DND-41 (cell line): ENCODE measurements at regions not wholly inside any gene's neighbourhood (a gene's known extent, or its start where the extent isn't known, plus 50 kb on each side); places are given as distances from the start of the nearest gene placed in this dataset.

Experiments
- EZH2 ChIP-seq: IDR thresholded peaks from 3 replicates; pipeline ENCODE4 v1.6.1; 2012; ENCODE audit warnings: borderline replicate concordance, low read depth, mild to moderate bottlenecking, moderate library complexity, low read length, inconsistent platforms; ENCODE audit not compliant: severe bottlenecking
- TF ChIP-seq, protein P1 (sequence below): IDR thresholded peaks from 2 replicates; pipeline ENCODE4 v1.5.1; 2012; ENCODE audit warnings: borderline replicate concordance, low read length, moderate library complexity, mild to moderate bottlenecking; ENCODE audit not compliant: poor library complexity, severe bottlenecking; ENCODE audit errors: extremely low read depth

DNA sequence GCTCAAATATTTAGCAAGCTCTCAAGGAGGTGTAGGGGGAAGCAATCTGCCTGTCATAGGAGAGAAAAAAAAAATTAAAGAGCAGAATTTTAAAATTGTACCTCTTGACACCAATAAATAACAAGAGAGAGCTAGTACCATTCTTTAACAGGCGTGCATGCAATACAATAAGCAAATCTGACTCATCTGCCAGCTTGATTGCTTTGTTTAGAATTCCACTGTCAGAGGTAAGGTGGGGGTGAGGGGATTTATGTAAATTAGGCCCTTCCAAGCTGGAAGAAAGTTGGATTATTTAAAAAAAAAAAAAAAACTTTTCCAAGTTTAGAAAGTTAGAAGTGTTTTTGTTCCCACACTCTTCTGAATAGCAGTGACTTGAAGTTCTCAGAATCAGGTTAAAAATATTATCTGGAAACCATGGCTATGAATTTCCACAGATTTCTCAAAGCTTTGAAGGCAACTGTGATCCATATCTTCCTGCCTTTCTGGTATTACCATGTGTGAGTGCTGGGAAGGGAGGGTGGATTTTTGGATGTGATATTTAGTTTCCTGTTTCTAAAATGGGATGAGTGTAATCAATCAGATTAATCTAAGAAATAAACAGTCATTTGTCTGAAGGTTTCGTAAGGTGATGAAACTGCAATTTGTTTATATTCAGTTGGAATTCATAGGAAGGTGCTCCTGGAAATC, 477.5 kb downstream of the TLE4 start:
- TF ChIP-seq EZH2, result no peak
- TF ChIP-seq, protein P1, sequence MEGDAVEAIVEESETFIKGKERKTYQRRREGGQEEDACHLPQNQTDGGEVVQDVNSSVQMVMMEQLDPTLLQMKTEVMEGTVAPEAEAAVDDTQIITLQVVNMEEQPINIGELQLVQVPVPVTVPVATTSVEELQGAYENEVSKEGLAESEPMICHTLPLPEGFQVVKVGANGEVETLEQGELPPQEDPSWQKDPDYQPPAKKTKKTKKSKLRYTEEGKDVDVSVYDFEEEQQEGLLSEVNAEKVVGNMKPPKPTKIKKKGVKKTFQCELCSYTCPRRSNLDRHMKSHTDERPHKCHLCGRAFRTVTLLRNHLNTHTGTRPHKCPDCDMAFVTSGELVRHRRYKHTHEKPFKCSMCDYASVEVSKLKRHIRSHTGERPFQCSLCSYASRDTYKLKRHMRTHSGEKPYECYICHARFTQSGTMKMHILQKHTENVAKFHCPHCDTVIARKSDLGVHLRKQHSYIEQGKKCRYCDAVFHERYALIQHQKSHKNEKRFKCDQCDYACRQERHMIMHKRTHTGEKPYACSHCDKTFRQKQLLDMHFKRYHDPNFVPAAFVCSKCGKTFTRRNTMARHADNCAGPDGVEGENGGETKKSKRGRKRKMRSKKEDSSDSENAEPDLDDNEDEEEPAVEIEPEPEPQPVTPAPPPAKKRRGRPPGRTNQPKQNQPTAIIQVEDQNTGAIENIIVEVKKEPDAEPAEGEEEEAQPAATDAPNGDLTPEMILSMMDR, result no peak
